DOHH2 (cell line): ENCODE measurements at regions not wholly inside any gene's neighbourhood (a gene's known extent, or its start where the extent isn't known, plus 50 kb on each side); places are given as distances from the start of the nearest gene placed in this dataset.

Experiments used
- EZH2phosphoT487 ChIP-seq: fragments of 200-600 bp; sonication (generic); IDR thresholded peaks from 2 replicates; pipeline ENCODE4 v1.6.1; 2017; ENCODE audit warnings: borderline replicate concordance, mild to moderate bottlenecking, antibody characterized with exemption, low read length, moderate library complexity, mixed read lengths
- TF ChIP-seq, protein P1 (sequence below): fragments of 200-600 bp; sonication (generic); IDR thresholded peaks from one replicate; pipeline ENCODE4 v1.5.1; 2014; ENCODE audit warnings: antibody characterized with exemption, mild to moderate bottlenecking, low read depth, low read length; ENCODE audit not compliant: poor library complexity, severe bottlenecking

DNA sequence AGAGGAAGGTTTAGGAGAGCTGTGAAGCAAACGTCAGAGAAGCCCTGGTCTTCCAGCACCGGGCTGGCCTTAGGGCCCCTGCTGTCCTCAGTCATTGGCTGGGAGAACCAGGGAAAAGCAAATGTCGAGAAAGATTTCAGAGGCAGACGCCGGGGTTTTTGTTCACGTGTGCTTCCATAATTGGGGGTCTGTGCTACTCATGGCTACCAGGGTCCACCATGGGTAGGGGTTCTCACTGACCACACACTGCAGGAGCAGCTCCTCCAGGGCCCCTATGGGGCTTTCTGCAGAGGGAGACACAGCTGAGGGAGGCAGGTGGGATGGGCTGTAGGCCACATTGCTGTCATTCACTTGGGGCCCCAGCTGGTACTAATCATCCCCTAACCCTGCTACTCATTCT is 291.8 kb upstream of the FOXQ1 start:
- TF ChIP-seq, protein P1, sequence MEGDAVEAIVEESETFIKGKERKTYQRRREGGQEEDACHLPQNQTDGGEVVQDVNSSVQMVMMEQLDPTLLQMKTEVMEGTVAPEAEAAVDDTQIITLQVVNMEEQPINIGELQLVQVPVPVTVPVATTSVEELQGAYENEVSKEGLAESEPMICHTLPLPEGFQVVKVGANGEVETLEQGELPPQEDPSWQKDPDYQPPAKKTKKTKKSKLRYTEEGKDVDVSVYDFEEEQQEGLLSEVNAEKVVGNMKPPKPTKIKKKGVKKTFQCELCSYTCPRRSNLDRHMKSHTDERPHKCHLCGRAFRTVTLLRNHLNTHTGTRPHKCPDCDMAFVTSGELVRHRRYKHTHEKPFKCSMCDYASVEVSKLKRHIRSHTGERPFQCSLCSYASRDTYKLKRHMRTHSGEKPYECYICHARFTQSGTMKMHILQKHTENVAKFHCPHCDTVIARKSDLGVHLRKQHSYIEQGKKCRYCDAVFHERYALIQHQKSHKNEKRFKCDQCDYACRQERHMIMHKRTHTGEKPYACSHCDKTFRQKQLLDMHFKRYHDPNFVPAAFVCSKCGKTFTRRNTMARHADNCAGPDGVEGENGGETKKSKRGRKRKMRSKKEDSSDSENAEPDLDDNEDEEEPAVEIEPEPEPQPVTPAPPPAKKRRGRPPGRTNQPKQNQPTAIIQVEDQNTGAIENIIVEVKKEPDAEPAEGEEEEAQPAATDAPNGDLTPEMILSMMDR = no peak
- TF ChIP-seq EZH2phosphoT487 = no peak
